ENCODE measurements at regions not wholly inside any gene's neighbourhood (a gene's known extent, or its start where the extent isn't known, plus 50 kb on each side); places are given as distances from the start of the nearest gene placed in this dataset.
"Not testable (repeated sequence)": the region's sequence is repeated elsewhere in the genome, so short reads cannot be mapped to it uniquely, and the experiment has no call there.

GRCh38 chr15:45790325-45790943 lies 155.6 kb downstream of the SQOR start:
- Mint-ChIP-seq H3K4me1 (no peaks in the 10 kb centered on the region), H3K36me3 (no peaks in the 10 kb centered on the region), H3K9me3 (peaks cover 0 to 2% (median 0%) of the 10 kb centered on the region in 9 donors), H3K4me3 (no peak overlapping the region), H3K27ac (no peak overlapping the region), H3K27me3 (peaks cover 9 to 35% (median 29%) of the 10 kb centered on the region in 5 donors)
- DNase-seq (peak in 1 of 10 donors; percentile 2), ATAC-seq (no peak)
- POLR2A ChIA-PET, result no interaction called here

- no peaks in the 10 kb centered on the region for H3K4me1 Mint-ChIP-seq
- H3K27ac Mint-ChIP-seq, result no peak overlapping the region
- DNase-seq (no peak), ATAC-seq (no peak)
- POLR2A ChIA-PET, result no interaction called here
- no peak overlapping the region for H3K4me3 Mint-ChIP-seq
- H3K9me3 Mint-ChIP-seq, result no peaks in the 10 kb centered on the region
- peaks cover 13 to 45% (median 31%) of the 10 kb centered on the region in 5 donors for H3K27me3 Mint-ChIP-seq
- H3K36me3 Mint-ChIP-seq, result no peaks in the 10 kb centered on the region
Measured at GRCh38 chr15:45794304-45794703, 159.5 kb downstream of the SQOR start.

GRCh38 chr15:45794712-45795439 lies 160.0 kb downstream of the SQOR start:
- Mint-ChIP-seq H3K4me1 (no peaks in the 10 kb centered on the region), H3K4me3 (no peak overlapping the region), H3K27ac (no peak overlapping the region), H3K27me3 (peaks cover 13 to 45% (median 35%) of the 10 kb centered on the region in 5 donors), H3K9me3 (no peaks in the 10 kb centered on the region), H3K36me3 (no peaks in the 10 kb centered on the region)
- DNase-seq (no peak), ATAC-seq (no peak)
- POLR2A ChIA-PET, result no interaction called here

- Mint-ChIP-seq H3K27me3 (peaks cover 13 to 45% (median 33%) of the 10 kb centered on the region in 5 donors), H3K36me3 (no peaks in the 10 kb centered on the region), H3K4me1 (no peaks in the 10 kb centered on the region), H3K27ac (no peak overlapping the region), H3K4me3 (no peak overlapping the region), H3K9me3 (no peaks in the 10 kb centered on the region)
- ATAC-seq (no peak), DNase-seq (no peak)
- POLR2A ChIA-PET, result no interaction called here
Measured at GRCh38 chr15:45795440-45796069, 160.7 kb downstream of the SQOR start.

GRCh38 chr15:45796433-45796832 lies 161.6 kb downstream of the SQOR start:
- Mint-ChIP-seq H3K36me3 (no peaks in the 10 kb centered on the region), H3K27ac (no peak overlapping the region), H3K27me3 (peaks cover 12 to 45% (median 31%) of the 10 kb centered on the region in 5 donors), H3K9me3 (no peaks in the 10 kb centered on the region), H3K4me3 (no peak overlapping the region), H3K4me1 (no peaks in the 10 kb centered on the region)
- POLR2A ChIA-PET, result no interaction called here
- DNase-seq (no peak), ATAC-seq (no peak)

GRCh38 chr15:45799508-45799907 lies 164.7 kb downstream of the SQOR start:
- Mint-ChIP-seq H3K4me3 (no peak overlapping the region), H3K9me3 (no peaks in the 10 kb centered on the region), H3K27ac (no peak overlapping the region), H3K27me3 (peaks cover 9 to 26% (median 17%) of the 10 kb centered on the region in 5 donors), H3K36me3 (no peaks in the 10 kb centered on the region), H3K4me1 (no peaks in the 10 kb centered on the region)
- POLR2A ChIA-PET, result no interaction called here
- ATAC-seq, result no peak
- DNase-seq, result no peak

- no peaks in the 10 kb centered on the region for H3K36me3 Mint-ChIP-seq
Measured at GRCh38 chr15:45801543-45801942, 166.7 kb downstream of the SQOR start.

GRCh38 chr15:45802140-45802539 lies 167.3 kb downstream of the SQOR start:
- POLR2A ChIA-PET, result no interaction called here

More at GRCh38 chr15:45801543-45801942, 166.7 kb downstream of the SQOR start:
- no peaks in the 10 kb centered on the region for H3K4me1 Mint-ChIP-seq
- no peak overlapping the region for H3K4me3 Mint-ChIP-seq
- H3K27me3 Mint-ChIP-seq, result peaks cover 10 to 28% (median 18%) of the 10 kb centered on the region in 5 donors
- ATAC-seq, result no peak
- DNase-seq, result no peak
- no peaks in the 10 kb centered on the region for H3K9me3 Mint-ChIP-seq
- POLR2A ChIA-PET, result no interaction called here
- H3K27ac Mint-ChIP-seq, result peak overlapping the region in 1 of 10 donors; percentile 46

GRCh38 chr15:45804028-45804427 lies 169.2 kb downstream of the SQOR start:
- Mint-ChIP-seq H3K4me3 (no peak overlapping the region), H3K9me3 (no peaks in the 10 kb centered on the region), H3K27me3 (peaks cover 13 to 31% (median 17%) of the 10 kb centered on the region in 5 donors), H3K27ac (no peak overlapping the region), H3K36me3 (no peaks in the 10 kb centered on the region), H3K4me1 (no peaks in the 10 kb centered on the region)
- ATAC-seq (no peak), DNase-seq (no peak)
- POLR2A ChIA-PET, result no interaction called here

More at GRCh38 chr15:45802140-45802539, 167.3 kb downstream of the SQOR start:
- Mint-ChIP-seq H3K27ac (no peak overlapping the region), H3K9me3 (no peaks in the 10 kb centered on the region), H3K36me3 (no peaks in the 10 kb centered on the region), H3K4me1 (no peaks in the 10 kb centered on the region), H3K27me3 (peaks cover 12 to 32% (median 17%) of the 10 kb centered on the region in 5 donors), H3K4me3 (no peak overlapping the region)
- DNase-seq, result no peak
- no peak for ATAC-seq

GRCh38 chr15:45810201-45810600 lies 175.4 kb downstream of the SQOR start:
- Mint-ChIP-seq H3K4me1 (no peaks in the 10 kb centered on the region), H3K4me3 (no peak overlapping the region), H3K27ac (peak overlapping the region in 1 of 10 donors; percentile 25), H3K9me3 (peaks cover 2 to 11% (median 5%) of the 10 kb centered on the region in 9 donors), H3K27me3 (peaks cover 5 to 30% (median 12%) of the 10 kb centered on the region in 5 donors), H3K36me3 (peaks cover 0 to 2% (median 0%) of the 10 kb centered on the region in 3 donors)
- ATAC-seq (no peak), DNase-seq (no peak)
- POLR2A ChIA-PET, result no interaction called here

GRCh38 chr15:45812200-45812599 lies 177.4 kb downstream of the SQOR start:
- peaks cover 2 to 29% (median 13%) of the 10 kb centered on the region in 9 donors for H3K9me3 Mint-ChIP-seq
- no peak overlapping the region for H3K27ac Mint-ChIP-seq
- POLR2A ChIA-PET, result no interaction called here
- peaks cover 4 to 22% (median 10%) of the 10 kb centered on the region in 5 donors for H3K27me3 Mint-ChIP-seq
- H3K36me3 Mint-ChIP-seq, result peaks cover 0 to 5% (median 0%) of the 10 kb centered on the region in 3 donors
- no peaks in the 10 kb centered on the region for H3K4me1 Mint-ChIP-seq
- no peak overlapping the region for H3K4me3 Mint-ChIP-seq
- no peak for ATAC-seq
- no peak for DNase-seq

- DNase-seq, POLR2A ChIA-PET, H3K4me3 Mint-ChIP-seq, H3K27ac Mint-ChIP-seq, H3K4me1 Mint-ChIP-seq, ATAC-seq: not testable (repeated sequence)
- H3K36me3 Mint-ChIP-seq, result peaks cover 0 to 21% (median 0%) of the 10 kb centered on the region in 3 donors
- peaks cover 1 to 27% (median 9%) of the 10 kb centered on the region in 5 donors for H3K27me3 Mint-ChIP-seq
- peaks cover 2 to 40% (median 18%) of the 10 kb centered on the region in 9 donors for H3K9me3 Mint-ChIP-seq
Measured at GRCh38 chr15:45817578-45817977, 182.7 kb downstream of the SQOR start.

GRCh38 chr15:45821390-45821789 lies 186.6 kb downstream of the SQOR start:
- Mint-ChIP-seq H3K27ac (no peak overlapping the region), H3K27me3 (peaks cover 1 to 48% (median 19%) of the 10 kb centered on the region in 5 donors), H3K4me1 (no peaks in the 10 kb centered on the region), H3K9me3 (peaks cover 0 to 26% (median 8%) of the 10 kb centered on the region in 9 donors), H3K36me3 (peaks cover 0 to 22% (median 0%) of the 10 kb centered on the region in 3 donors), H3K4me3 (no peak overlapping the region)
- POLR2A ChIA-PET, result no interaction called here
- no peak for ATAC-seq
- DNase-seq, result no peak

Measured in naive thymus-derived CD8-positive, alpha-beta T cell (primary cell).